ENCODE measurements at regions not wholly inside any gene's neighbourhood (a gene's known extent, or its start where the extent isn't known, plus 50 kb on each side); places are given as distances from the start of the nearest gene placed in this dataset.

- TF ChIP-seq, protein P1, sequence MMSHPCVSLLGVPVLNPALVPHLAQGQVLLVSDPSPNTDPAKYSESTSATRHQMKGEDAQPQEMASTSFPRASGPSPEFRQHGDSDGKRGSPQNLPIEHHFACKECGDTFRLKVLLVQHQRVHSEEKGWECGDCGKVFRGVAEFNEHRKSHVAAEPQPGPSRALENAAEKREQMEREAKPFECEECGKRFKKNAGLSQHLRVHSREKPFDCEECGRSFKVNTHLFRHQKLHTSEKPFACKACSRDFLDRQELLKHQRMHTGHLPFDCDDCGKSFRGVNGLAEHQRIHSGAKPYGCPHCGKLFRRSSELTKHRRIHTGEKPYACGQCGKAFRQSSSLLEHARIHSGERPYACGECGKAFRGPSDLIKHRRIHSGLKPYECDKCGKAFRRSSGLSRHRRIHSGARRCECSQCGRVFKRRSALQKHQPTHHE (CRISPR knock-in tag; IDR thresholded peaks at IDR 0.05; ENCODE audit: borderline replicate concordance): no peak
- no peak for TF ChIP-seq ZNF543 (CRISPR knock-in tag; IDR thresholded peaks at IDR 0.05)
These were observed 445.0 kb downstream of the UTRN start (continued) for GRCh38 chr6:144730088-144730645.

DNA sequence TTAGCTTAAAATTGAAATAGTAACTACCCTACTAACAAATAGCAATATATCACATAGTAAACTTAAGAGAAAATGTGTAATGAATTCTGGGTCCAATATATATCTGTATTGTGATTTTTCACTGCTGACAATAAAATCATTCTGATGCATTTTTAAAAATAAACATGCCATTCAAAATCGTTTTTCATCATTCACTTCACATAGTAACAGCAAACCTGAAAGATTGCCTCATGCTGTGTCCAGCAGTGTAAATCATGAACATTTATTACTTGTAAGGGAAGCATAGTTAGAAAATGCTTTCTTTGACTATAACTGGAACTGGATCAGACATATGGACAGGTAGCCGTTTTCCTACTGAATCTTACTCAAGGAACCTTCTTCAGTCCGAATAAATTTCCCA, 446.1 kb downstream of the UTRN start:
- intact Hi-C loops (cut with micrococcal nuclease; ENCODE audit: unreplicated experiment): no loop called here
- Histone ChIP-seq H3K9me3 (ENCODE audit: low read length) (no peaks in the 10 kb centered on the region), H4K20me1 (ENCODE audit: insufficient read depth, low read length) (no peaks in the 10 kb centered on the region), H3K79me2 (ENCODE audit: insufficient read depth, low read length) (no peaks in the 10 kb centered on the region), H3K27ac (ENCODE audit: extremely low read length, insufficient read depth, low read length) (no peak overlapping the region), H3K4me1 (ENCODE audit: insufficient read depth, low read length) (no peaks in the 10 kb centered on the region), H2AFZ (ENCODE audit: low read length) (no peak overlapping the region), H3K4me2 (ENCODE audit: low read depth, low read length) (no peak overlapping the region), H3K9ac (ENCODE audit: insufficient read depth, low read depth, low read length) (no peak overlapping the region), H3K27me3 (ENCODE audit: control insufficient read depth in 1 of 2, insufficient read depth in 2 of 2, low read length in 2 of 2) (no peaks in the 10 kb centered on the region), H3K36me3 (replicated peaks in 1 of 2; ENCODE audit: control insufficient read depth in 1 of 2, insufficient read depth in 2 of 2, low read length in 2 of 2) (peaks cover 21 to 60% of the 10 kb centered on the region in 2 experiments), H3K4me3 (replicated peaks in 1 of 3; ENCODE audit: insufficient read depth in 1 of 3, low read depth in 2 of 3, low read length in 3 of 3) (no peak overlapping the region)
- POLR2A ChIA-PET: no interaction called here
- no peak for DNase-seq (ENCODE audit: low spot score)
- WGBS (ENCODE audit: low lambda C conversion rate): 78% methylated on average over 3 of the region's 3 CpGs
- BruUV-seq (replicated peaks): no TSS peak
- FAIRE-seq: no peak
- in situ Hi-C loops (cut with HindIII; ENCODE audit: extremely low pct_ligation_motif_present, low pct_unique_long_range_greater_than_20kb): no loop called here
- no peak for ATAC-seq
- CTCF ChIA-PET (ENCODE audit: low intra/inter-chr PET ratio, low total read pairs): no interaction called here
- TF ChIP-seq WIZ (CRISPR knock-in tag; IDR thresholded peaks at IDR 0.05) (no peak), HOXA7 (CRISPR knock-in tag; IDR thresholded peaks at IDR 0.05) (no peak), HCFC1 (IDR thresholded peaks at IDR 0.05; ENCODE audit: low read depth, low read length) (no peak), ZNF878 (CRISPR knock-in tag; IDR thresholded peaks at IDR 0.05) (no peak), JUND (CRISPR knock-in tag; IDR thresholded peaks at IDR 0.05) (no peak), PRDM15 (CRISPR knock-in tag; IDR thresholded peaks at IDR 0.05) (no peak), RBM39 (IDR thresholded peaks at IDR 0.05; ENCODE audit: low read depth, low read length, poor library complexity, severe bottlenecking) (no peak), RXRA (CRISPR knock-in tag; IDR thresholded peaks at IDR 0.05) (no peak), ZFP36L1 (CRISPR knock-in tag; IDR thresholded peaks at IDR 0.05) (no peak), ELF4 (CRISPR knock-in tag; IDR thresholded peaks at IDR 0.05; ENCODE audit: borderline replicate concordance) (no peak), KDM5A (IDR thresholded peaks at IDR 0.05; ENCODE audit: borderline replicate concordance, low read length) (no peak), FOXJ3 (CRISPR knock-in tag; IDR thresholded peaks at IDR 0.05; ENCODE audit: borderline replicate concordance) (no peak), PAF1 (CRISPR knock-in tag; IDR thresholded peaks at IDR 0.05) (no peak), MTF2 (CRISPR knock-in tag; IDR thresholded peaks at IDR 0.05; ENCODE audit: borderline replicate concordance) (no peak), SP1 (IDR thresholded peaks at IDR 0.05) (no peak), SP1 (CRISPR knock-in tag; IDR thresholded peaks at IDR 0.05) (no peak), ATAD3A (CRISPR knock-in tag; IDR thresholded peaks at IDR 0.05) (no peak)
- TF ChIP-seq, protein P2, sequence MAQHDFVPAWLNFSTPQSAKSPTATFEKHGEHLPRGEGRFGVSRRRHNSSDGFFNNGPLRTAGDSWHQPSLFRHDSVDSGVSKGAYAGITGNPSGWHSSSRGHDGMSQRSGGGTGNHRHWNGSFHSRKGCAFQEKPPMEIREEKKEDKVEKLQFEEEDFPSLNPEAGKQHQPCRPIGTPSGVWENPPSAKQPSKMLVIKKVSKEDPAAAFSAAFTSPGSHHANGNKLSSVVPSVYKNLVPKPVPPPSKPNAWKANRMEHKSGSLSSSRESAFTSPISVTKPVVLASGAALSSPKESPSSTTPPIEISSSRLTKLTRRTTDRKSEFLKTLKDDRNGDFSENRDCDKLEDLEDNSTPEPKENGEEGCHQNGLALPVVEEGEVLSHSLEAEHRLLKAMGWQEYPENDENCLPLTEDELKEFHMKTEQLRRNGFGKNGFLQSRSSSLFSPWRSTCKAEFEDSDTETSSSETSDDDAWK (CRISPR knock-in tag; IDR thresholded peaks at IDR 0.05): no peak

Measured in HepG2 (cell line).